Stimulated activated naive CD8-positive, alpha-beta T cell treated with anti-CD3 and anti-CD28 coated beads, Interleukin-15, amount 100 ng/mL, for 72 hours (primary cell): ENCODE measurements at regions not wholly inside any gene's neighbourhood (a gene's known extent, or its start where the extent isn't known, plus 50 kb on each side); places are given as distances from the start of the nearest gene placed in this dataset.

Source experiments
- ATAC-seq: fragments of 150-1000 bp; cut with Tn5 transposase; 2 replicates; pipeline ENCODE4 v1.10.0; 2021; ENCODE audit warnings: mild to moderate bottlenecking, moderate library complexity
- DNase-seq, 2 donors: peaks; one replicate each; pipeline ENCODE4 v3.0.0; 2021 to 2022
- H3K27ac Mint-ChIP-seq, 2 donors: one replicate each; pipeline ENCODE4 v1.8.0; 2022; ENCODE audit warnings: mild to moderate bottlenecking in 2 of 2, mixed read lengths in 2 of 2, moderate library complexity in 2 of 2
- H3K27me3 Mint-ChIP-seq: one replicate; pipeline ENCODE4 v1.8.0; 2022; ENCODE audit warnings: mixed read lengths
- H3K4me1 Mint-ChIP-seq: one replicate; pipeline ENCODE4 v1.8.0; 2022; ENCODE audit warnings: mild to moderate bottlenecking, mixed read lengths
- H3K4me3 Mint-ChIP-seq, 2 donors: one replicate each; pipeline ENCODE4 v1.8.0; 2022; ENCODE audit warnings: mild to moderate bottlenecking in 2 of 2, mixed read lengths in 2 of 2, moderate library complexity in 1 of 2
- H3K9me3 Mint-ChIP-seq, 2 donors: one replicate each; pipeline ENCODE4 v1.8.0; 2022; ENCODE audit warnings: mixed read lengths in 2 of 2

DNA sequence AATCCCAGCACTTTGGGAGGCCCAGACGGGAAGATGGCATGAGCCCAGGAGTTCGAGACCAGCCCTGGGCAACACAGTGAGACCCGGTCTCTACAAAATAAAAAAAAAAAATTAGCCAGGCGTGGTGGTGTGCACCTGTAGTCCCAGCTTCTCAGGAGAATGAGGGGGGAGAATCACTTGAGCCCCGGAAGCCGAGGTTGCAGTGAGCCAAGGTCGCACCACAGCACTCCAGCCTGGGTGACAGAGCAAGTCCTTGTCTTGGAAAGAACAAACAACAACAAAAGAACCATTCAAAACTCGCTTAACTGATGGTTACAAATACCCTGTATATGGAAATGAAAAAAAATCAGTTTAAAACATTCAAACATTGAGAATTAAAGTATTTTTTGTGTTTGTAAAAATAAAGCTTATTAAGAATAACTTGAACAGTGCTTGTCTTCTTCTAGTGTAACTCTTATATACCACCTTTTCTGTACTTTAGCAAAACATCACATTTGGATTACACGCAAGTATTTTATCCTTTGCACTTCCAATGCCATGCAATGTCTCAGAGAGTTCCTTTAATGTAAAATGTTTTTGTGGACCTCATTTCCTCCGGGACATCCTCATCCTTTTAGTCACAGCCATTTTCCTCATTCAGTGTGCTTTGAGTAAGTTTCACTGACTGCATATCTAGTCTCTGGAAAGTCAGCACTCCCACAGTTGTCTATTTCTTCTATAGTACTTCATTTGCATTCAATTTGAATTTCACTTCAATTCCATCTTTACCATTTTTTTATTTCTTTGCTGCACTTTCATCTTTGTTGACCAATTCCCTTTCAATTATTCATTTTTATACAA, 113.0 kb upstream of the GOLGA8J start:
- Mint-ChIP-seq H3K9me3 (no peaks in the 10 kb centered on the region), H3K27ac (no peak overlapping the region), H3K27me3 (peaks cover 66% of the 10 kb centered on the region), H3K4me3 (no peak overlapping the region), H3K4me1 (no peaks in the 10 kb centered on the region)
- ATAC-seq (no peak), DNase-seq (no peak)

- H3K4me3 Mint-ChIP-seq: peak overlapping the region; percentile 37 to 48
Measured at GRCh38 chr15:29968895-29969561, 113.7 kb upstream of the GOLGA8J start.

GRCh38 chr15:29968099-29968894, 114.5 kb upstream of the GOLGA8J start:
- H3K4me3 Mint-ChIP-seq: no peak overlapping the region
- ATAC-seq (no peak), DNase-seq (no peak)
- H3K27ac Mint-ChIP-seq: no peak overlapping the region
- no peaks in the 10 kb centered on the region for H3K4me1 Mint-ChIP-seq
- H3K27me3 Mint-ChIP-seq: peaks cover 58% of the 10 kb centered on the region
- H3K9me3 Mint-ChIP-seq: no peaks in the 10 kb centered on the region

More at GRCh38 chr15:29968895-29969561, 113.7 kb upstream of the GOLGA8J start:
- ATAC-seq (no peak), DNase-seq (no peak)
- Mint-ChIP-seq H3K27ac (no peak overlapping the region), H3K27me3 (peaks cover 60% of the 10 kb centered on the region), H3K9me3 (no peaks in the 10 kb centered on the region), H3K4me1 (no peaks in the 10 kb centered on the region)

DNA sequence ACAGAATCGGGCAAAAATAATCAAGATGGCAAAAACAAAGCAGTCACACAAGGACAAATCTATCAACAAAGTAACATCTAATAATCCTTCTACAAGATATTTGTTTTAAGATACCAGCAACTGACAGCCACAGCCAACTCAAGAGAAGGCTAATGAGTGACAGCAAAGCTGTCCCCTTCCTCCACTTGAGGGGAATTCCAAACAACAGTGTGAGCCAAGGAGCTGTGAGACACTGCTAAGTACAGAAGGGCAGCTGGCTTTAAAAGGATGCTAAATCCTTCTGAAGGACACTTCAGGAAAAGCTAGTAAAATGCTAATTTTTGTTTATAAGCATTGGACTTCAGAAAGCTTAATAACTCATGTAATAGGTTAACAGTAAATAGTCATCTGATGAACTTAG, 120.3 kb upstream of the GOLGA8J start:
- Mint-ChIP-seq H3K4me3 (no peak overlapping the region), H3K27ac (no peak overlapping the region), H3K27me3 (peaks cover 33% of the 10 kb centered on the region), H3K9me3 (no peaks in the 10 kb centered on the region), H3K4me1 (no peaks in the 10 kb centered on the region)
- no peak for DNase-seq
- no peak for ATAC-seq

- Mint-ChIP-seq H3K9me3 (no peaks in the 10 kb centered on the region), H3K27ac (no peak overlapping the region), H3K4me1 (no peaks in the 10 kb centered on the region), H3K27me3 (peaks cover 29% of the 10 kb centered on the region), H3K4me3 (no peak overlapping the region)
- DNase-seq (no peak), ATAC-seq (no peak)
Measured at GRCh38 chr15:29959384-29960137, 123.2 kb upstream of the GOLGA8J start.

DNA sequence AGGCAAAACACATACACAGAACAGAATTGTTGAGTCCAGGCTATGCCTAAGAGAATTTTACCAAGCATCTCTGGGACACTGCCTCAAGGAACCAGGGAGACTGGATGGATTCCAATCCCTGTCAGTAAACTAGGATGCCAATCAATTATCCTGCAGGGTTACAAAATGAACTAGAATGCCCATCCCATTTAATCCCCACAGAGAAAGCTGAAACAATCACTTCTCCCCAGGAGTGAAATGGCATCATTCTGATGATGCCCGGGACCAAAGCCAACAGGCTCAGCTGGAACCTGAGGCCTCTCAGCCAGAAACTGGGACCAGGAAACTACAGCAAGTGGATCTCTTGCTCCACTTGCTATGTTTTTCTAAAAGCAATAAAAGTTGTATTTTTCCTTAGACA, 130.0 kb upstream of the TJP1 start:
- H3K27ac Mint-ChIP-seq: no peak overlapping the region
- no peaks in the 10 kb centered on the region for H3K4me1 Mint-ChIP-seq
- H3K9me3 Mint-ChIP-seq: peaks cover 6 to 9% of the 10 kb centered on the region in 2 donors
- DNase-seq: no peak
- no peak for ATAC-seq
- no peak overlapping the region for H3K4me3 Mint-ChIP-seq
- no peaks in the 10 kb centered on the region for H3K27me3 Mint-ChIP-seq

GRCh38 chr15:29945943-29946596, 123.8 kb upstream of the TJP1 start:
- ATAC-seq: no peak
- H3K4me1 Mint-ChIP-seq: no peaks in the 10 kb centered on the region
- peaks cover 6 to 9% of the 10 kb centered on the region in 2 donors for H3K9me3 Mint-ChIP-seq
- no peak overlapping the region for H3K27ac Mint-ChIP-seq
- H3K27me3 Mint-ChIP-seq: peaks cover 9% of the 10 kb centered on the region
- no peak overlapping the region for H3K4me3 Mint-ChIP-seq
- no peak for DNase-seq

DNA sequence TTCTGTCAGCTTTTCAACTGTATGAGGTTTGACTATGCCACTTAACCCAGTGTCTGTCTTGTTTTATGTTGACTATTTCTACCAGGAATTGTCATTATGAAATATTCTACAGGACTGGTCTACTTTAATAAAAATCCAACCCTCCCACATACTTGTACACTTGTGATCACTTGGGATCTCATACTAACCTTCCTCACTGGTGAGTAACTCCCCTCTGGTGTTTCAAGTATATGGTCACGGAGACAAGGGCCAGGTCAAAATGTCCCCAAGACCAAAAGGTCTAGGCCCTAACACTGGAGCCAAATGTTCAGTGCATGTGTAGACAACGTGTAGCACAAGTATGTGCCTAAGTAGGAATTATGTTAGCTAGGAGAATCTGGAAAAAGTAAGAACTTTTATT, 122.7 kb upstream of the TJP1 start:
- DNase-seq (no peak), ATAC-seq (no peak)
- H3K9me3 Mint-ChIP-seq: no peaks in the 10 kb centered on the region
- H3K4me3 Mint-ChIP-seq: no peak overlapping the region
- peaks cover 13% of the 10 kb centered on the region for H3K27me3 Mint-ChIP-seq
- no peak overlapping the region for H3K27ac Mint-ChIP-seq
- no peaks in the 10 kb centered on the region for H3K4me1 Mint-ChIP-seq

DNA sequence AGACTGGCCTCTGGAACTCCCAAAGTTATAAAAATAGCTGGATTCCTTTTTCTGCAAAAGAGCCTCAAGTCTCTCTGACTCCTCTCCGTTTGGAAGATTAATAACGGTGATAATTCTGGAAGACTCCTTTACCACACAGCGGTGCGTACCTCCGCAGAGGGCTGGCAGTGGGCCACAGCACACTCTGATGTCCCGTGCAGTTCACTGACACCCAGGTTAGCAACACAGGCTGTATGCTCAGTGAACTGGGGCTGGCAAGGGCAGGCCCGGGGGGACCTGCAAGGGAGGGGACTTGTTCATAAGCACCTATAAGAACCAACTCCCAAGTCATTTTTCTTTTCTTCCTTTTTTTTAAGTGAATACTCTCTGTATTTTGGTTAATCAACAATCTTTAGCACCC, 120.3 kb upstream of the TJP1 start:
- DNase-seq (no peak), ATAC-seq (no peak)
- H3K27me3 Mint-ChIP-seq: peaks cover 13% of the 10 kb centered on the region
- H3K27ac Mint-ChIP-seq: no peak overlapping the region
- no peaks in the 10 kb centered on the region for H3K9me3 Mint-ChIP-seq
- no peaks in the 10 kb centered on the region for H3K4me1 Mint-ChIP-seq
- no peak overlapping the region for H3K4me3 Mint-ChIP-seq

DNA sequence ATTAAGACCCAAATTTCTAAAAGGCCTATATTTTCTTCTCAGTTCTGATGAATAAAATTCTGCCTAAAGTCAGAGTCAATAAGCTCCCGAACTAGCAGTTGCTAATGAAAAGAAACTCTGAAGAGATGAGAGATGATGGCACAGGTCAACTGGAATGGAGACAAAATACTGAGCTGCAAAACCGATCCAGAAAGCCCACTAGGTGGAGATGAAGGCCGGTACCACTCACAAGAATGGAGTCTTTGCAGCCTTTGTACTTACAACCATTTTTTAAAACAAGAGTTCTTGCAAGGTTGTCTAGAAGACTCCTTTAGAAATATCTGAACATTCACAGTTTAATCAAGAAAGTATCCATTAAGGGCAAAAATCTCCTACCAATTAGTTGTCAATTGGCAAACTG, 119.9 kb upstream of the TJP1 start:
- ATAC-seq: no peak
- Mint-ChIP-seq H3K4me3 (no peak overlapping the region), H3K4me1 (no peaks in the 10 kb centered on the region), H3K27ac (no peak overlapping the region), H3K27me3 (peaks cover 13% of the 10 kb centered on the region), H3K9me3 (no peaks in the 10 kb centered on the region)
- no peak for DNase-seq

- no peak overlapping the region for H3K27ac Mint-ChIP-seq
- ATAC-seq: no peak
- H3K27me3 Mint-ChIP-seq: peaks cover 31% of the 10 kb centered on the region
- no peaks in the 10 kb centered on the region for H3K9me3 Mint-ChIP-seq
- no peak for DNase-seq
- no peaks in the 10 kb centered on the region for H3K4me1 Mint-ChIP-seq
- no peak overlapping the region for H3K4me3 Mint-ChIP-seq
Measured at GRCh38 chr15:29939404-29939803, 117.1 kb upstream of the TJP1 start.

DNA sequence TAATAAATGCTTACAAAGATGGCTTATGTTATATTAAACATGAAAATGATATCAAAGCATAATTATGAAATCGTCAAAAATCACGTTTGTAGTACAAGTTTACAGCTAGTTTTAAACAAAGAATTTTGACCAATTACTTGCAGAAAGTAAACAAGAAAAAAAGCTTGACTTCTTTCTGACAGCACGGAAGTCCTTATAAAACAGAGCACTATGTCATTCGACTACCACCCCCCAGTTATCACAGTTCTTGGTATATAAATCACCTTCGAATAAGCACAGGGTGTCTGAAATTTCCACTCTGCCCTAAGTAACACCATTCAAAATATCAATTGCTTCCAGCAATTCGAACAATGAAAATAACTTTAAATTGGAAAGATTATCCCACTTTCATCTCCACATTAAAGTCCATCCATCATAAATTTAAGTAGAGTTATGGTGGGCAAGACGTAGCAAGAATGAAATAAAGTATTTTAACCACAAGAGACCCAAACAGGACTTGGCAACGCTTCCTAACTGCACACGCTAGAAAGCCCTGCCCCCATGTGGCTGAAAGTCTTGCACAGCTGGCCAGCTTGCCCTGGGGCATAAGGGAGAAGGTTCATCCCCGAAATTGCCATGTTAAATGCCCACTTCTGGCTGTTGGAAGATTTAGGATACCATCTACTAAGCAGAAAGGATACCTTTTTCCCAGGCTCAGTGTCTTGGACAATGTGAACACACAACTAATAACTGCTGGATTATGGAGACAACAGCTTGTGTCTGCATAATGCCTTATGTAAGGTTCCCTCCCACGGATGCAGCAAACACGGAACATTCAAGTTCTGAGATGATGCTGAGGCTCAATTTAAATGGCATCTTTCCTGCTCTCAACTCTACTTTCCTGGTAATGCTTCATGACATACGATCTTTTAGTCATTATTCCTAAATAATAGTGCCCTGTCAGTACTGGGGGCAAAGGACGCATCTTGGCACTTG, 116.4 kb upstream of the TJP1 start:
- H3K27me3 Mint-ChIP-seq: peaks cover 31% of the 10 kb centered on the region
- ATAC-seq (no peak), DNase-seq (no peak)
- H3K9me3 Mint-ChIP-seq: no peaks in the 10 kb centered on the region
- H3K4me1 Mint-ChIP-seq: no peaks in the 10 kb centered on the region
- H3K4me3 Mint-ChIP-seq: no peak overlapping the region
- no peak overlapping the region for H3K27ac Mint-ChIP-seq

- peaks cover 38% of the 10 kb centered on the region for H3K27me3 Mint-ChIP-seq
- no peaks in the 10 kb centered on the region for H3K9me3 Mint-ChIP-seq
- ATAC-seq: no peak
- no peak for DNase-seq
- H3K4me1 Mint-ChIP-seq: no peaks in the 10 kb centered on the region
- no peak overlapping the region for H3K4me3 Mint-ChIP-seq
- no peak overlapping the region for H3K27ac Mint-ChIP-seq
Measured at GRCh38 chr15:29937956-29938355, 115.7 kb upstream of the TJP1 start.
